Prostate gland (tissue), 2 donors: ENCODE measurements at regions not wholly inside any gene's neighbourhood (a gene's known extent, or its start where the extent isn't known, plus 50 kb on each side); places are given as distances from the start of the nearest gene placed in this dataset.

ENCODE experiments used
- CTCF ChIP-seq, 4 experiments: fragments of 200-600 bp in 2 of 4; fragments of 450-650 bp in 2 of 4; sonication (generic) in 2 of 4; IDR thresholded peaks; 1 replicate in 3 of 4; 2 replicates in 1 of 4; pipeline ENCODE4 v1.5.1; 2016 to 2019; ENCODE audit warnings: antibody characterized with exemption in 4 of 4, mild to moderate bottlenecking in 2 of 4, moderate library complexity in 2 of 4
- POLR2AphosphoS5 ChIP-seq: sonication (generic); formaldehyde crosslinking; IDR thresholded peaks from one replicate; pipeline ENCODE4 v1.6.1; 2017; ENCODE audit warnings: antibody characterized with exemption

GRCh38 chr17:72545766-72546165 is 424.9 kb downstream of the SOX9 start:
- TF ChIP-seq POLR2AphosphoS5 (no peak), CTCF (IDR thresholded peaks at IDR 0.05) (no peak)
